ENCODE measurements at regions not wholly inside any gene's neighbourhood (a gene's known extent, or its start where the extent isn't known, plus 50 kb on each side); places are given as distances from the start of the nearest gene placed in this dataset.

DNA sequence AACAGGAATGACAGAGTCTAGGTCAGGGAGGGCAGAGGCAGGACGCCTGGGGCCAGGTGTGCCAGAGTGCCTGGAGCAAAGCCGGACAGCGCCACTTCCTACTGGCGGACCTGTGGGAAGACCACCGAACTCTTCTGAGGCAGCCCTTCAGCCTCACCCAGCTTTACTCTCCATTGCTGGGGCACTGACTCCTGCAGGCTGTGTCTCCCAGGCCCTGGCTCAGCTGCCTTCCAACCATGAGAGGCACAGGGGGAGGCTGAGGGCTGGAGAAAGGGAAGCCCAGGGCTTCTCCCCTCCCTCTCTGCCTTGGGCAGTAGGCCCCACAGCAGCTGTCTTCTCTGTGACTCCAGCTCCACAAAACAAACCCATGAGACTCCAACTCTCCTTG lies 139.6 kb upstream of the UNC5B start:
- DNase-seq: peak in 1 of 3 donors; percentile 23
- H3K4me3 ChIP-seq: no peak overlapping the region
- H3K27me3 ChIP-seq: no peaks in the 10 kb centered on the region
- no peak for TF ChIP-seq POLR2A (IDR thresholded peaks at IDR 0.05)
- TF ChIP-seq, protein P1, sequence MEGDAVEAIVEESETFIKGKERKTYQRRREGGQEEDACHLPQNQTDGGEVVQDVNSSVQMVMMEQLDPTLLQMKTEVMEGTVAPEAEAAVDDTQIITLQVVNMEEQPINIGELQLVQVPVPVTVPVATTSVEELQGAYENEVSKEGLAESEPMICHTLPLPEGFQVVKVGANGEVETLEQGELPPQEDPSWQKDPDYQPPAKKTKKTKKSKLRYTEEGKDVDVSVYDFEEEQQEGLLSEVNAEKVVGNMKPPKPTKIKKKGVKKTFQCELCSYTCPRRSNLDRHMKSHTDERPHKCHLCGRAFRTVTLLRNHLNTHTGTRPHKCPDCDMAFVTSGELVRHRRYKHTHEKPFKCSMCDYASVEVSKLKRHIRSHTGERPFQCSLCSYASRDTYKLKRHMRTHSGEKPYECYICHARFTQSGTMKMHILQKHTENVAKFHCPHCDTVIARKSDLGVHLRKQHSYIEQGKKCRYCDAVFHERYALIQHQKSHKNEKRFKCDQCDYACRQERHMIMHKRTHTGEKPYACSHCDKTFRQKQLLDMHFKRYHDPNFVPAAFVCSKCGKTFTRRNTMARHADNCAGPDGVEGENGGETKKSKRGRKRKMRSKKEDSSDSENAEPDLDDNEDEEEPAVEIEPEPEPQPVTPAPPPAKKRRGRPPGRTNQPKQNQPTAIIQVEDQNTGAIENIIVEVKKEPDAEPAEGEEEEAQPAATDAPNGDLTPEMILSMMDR (IDR thresholded peaks at IDR 0.05): no peak
- intact Hi-C loops (cut with DNase I): no loop called here
- no peaks in the 10 kb centered on the region for H3K4me1 ChIP-seq
- H3K9me3 ChIP-seq: no peaks in the 10 kb centered on the region
- WGBS (ENCODE audit: insufficient coverage, low coverage, low lambda C conversion rate, missing lambda C conversion rate): 45% methylated on average over 5 of the region's 5 CpGs
- ATAC-seq: no peak
- H3K27ac ChIP-seq: no peak overlapping the region
- no peaks in the 10 kb centered on the region for H3K36me3 ChIP-seq

DNA sequence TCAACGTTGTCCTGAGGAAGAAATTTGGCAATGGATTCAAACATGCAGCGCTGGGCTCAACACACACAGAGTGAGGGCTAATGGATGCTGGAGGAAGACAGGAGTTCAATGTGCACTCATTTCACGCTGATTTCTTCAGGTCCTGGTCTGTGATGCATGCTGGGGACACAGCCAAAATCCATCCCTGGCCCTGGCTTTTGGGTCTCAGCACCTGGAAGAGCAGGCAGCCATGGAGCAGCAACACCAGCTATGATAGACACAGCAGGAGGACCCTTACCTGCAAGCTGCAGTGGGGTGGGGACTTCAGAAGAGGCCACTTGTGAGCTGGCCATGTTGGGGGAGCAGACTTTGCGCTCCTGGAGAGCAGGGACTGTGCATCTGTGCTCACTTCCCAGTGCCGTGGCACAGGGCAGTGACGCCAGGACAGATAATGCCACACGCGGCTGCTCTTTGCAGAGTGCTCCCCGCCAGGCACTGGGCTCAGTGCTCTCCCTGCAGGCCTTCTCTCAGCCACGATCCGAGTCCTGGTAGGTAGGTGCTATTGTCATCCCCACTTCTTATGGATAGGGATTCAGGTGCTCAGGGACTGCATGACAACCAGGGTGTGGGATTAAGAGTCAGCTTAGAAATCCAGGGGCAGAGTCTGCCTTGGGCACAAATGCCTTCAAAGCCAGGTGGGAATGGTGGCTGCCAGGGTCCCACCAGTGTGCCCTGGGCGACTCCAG lies 138.8 kb upstream of the UNC5B start:
- intact Hi-C loops (cut with DNase I): no loop called here

DNA sequence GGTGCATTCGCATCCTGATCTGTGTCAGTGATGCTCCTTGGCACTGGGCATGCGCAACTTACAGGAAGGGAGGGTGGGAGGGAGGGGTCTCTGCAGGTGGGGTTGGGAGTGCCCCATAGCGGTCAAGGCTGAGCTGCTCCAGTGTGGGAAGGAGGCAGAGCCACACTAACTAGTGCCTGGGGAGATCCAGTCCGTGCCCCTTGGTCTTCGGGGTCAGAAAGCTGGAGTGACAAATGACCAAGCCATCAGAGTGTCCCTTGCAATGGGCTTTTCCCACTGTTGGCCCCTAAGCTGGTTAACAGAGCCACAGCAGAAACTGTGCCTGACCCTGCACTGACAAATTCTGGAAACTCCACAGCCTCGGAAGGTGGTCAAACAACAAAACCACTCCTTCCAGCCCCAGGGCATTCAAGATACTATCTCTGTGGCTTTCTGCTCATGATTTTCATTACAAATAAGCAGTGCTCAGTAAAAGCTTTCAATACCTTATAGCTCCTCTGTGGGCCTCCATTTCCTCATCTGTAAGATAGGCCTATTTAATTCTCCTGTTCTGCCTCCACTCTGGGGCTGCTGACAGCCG lies 138.1 kb upstream of the UNC5B start:
- WGBS (ENCODE audit: insufficient coverage, low coverage, low lambda C conversion rate, missing lambda C conversion rate): 32% methylated on average over 3 of the region's 7 CpGs
- Histone ChIP-seq H3K27me3 (no peaks in the 10 kb centered on the region), H3K36me3 (no peaks in the 10 kb centered on the region), H3K27ac (no peak overlapping the region), H3K4me1 (no peaks in the 10 kb centered on the region), H3K4me3 (no peak overlapping the region), H3K9me3 (no peaks in the 10 kb centered on the region)
- no peak for TF ChIP-seq POLR2A (IDR thresholded peaks at IDR 0.05)
- TF ChIP-seq, protein P1 (IDR thresholded peaks at IDR 0.05): no peak
- DNase-seq: peak in 1 of 3 donors; percentile 29
- intact Hi-C loops (cut with DNase I): no loop called here
- no peak for ATAC-seq

More for the DNA sequence above, 138.8 kb upstream of the UNC5B start:
- Histone ChIP-seq H3K4me1 (no peaks in the 10 kb centered on the region), H3K27me3 (no peaks in the 10 kb centered on the region), H3K27ac (no peak overlapping the region), H3K36me3 (no peaks in the 10 kb centered on the region), H3K4me3 (no peak overlapping the region), H3K9me3 (no peaks in the 10 kb centered on the region)
- TF ChIP-seq, protein P1 (IDR thresholded peaks at IDR 0.05): no peak
- no peak for TF ChIP-seq POLR2A (IDR thresholded peaks at IDR 0.05)
- ATAC-seq (no peak), DNase-seq (peak in 1 of 3 donors; percentile 27)
- 62% methylated on average over 5 of the region's 12 CpGs for WGBS (ENCODE audit: insufficient coverage, low coverage, low lambda C conversion rate, missing lambda C conversion rate)

DNA sequence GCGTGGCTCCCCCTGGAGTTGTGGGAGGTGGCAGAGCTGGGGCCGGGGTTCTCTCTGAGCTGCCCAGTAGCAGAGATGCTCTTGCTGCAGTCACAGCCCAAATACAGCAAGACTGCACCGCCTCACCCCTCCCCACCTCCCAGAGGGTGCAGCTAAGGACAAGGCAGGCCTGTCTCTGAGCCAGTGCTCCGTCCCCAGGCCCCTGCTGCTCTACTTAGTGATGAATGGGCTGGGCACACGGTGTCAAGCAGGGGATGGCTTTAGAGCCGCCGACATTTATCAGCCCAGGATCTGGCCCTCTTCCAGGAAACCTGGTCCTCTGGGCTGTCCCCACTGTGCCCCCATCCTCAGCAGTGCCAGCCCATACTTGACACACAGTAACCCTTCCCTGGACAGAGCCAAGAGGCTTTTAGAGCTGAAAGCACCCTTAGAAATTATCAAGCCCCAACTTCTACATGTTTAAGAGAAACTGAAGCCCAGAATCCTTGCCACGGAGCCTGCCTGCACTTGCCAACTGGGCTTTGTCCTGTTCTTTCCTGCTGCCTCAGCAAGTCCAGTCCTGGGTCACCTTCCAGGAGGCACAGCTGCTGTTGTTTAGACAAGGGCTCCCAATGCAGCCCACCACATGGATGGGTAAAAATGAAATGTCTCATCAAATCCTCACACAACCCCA lies 137.1 kb upstream of the UNC5B start:
- TF ChIP-seq POLR2A (IDR thresholded peaks at IDR 0.05): no peak
- TF ChIP-seq, protein P1 (IDR thresholded peaks at IDR 0.05): no peak
- Histone ChIP-seq H3K27ac (no peak overlapping the region), H3K9me3 (no peaks in the 10 kb centered on the region), H3K27me3 (no peaks in the 10 kb centered on the region), H3K4me3 (no peak overlapping the region), H3K4me1 (no peaks in the 10 kb centered on the region), H3K36me3 (no peaks in the 10 kb centered on the region)
- intact Hi-C loops (cut with DNase I): no loop called here
- DNase-seq (peak in 2 of 3 donors; percentile 29 to 38), ATAC-seq (no peak)
- WGBS (ENCODE audit: insufficient coverage, low coverage, low lambda C conversion rate, missing lambda C conversion rate): no CpG with 5 or more reads among the region's 8 CpGs

Measured in right lobe of liver (tissue), 6 donors.